Stimulated activated naive CD4-positive, alpha-beta T cell treated with Interleukin-2 at 50 U/mL for 16 hours (primary cell): ENCODE measurements at regions not wholly inside any gene's neighbourhood (a gene's known extent, or its start where the extent isn't known, plus 50 kb on each side); places are given as distances from the start of the nearest gene placed in this dataset.
"Not testable (repeated sequence)": the region's sequence is repeated elsewhere in the genome, so short reads cannot be mapped to it uniquely, and the experiment has no call there.

ENCODE experiments used
- DNase-seq: peaks from one replicate; lab custom pipeline; 2025; lab: John Stamatoyannopoulos, UW

DNA sequence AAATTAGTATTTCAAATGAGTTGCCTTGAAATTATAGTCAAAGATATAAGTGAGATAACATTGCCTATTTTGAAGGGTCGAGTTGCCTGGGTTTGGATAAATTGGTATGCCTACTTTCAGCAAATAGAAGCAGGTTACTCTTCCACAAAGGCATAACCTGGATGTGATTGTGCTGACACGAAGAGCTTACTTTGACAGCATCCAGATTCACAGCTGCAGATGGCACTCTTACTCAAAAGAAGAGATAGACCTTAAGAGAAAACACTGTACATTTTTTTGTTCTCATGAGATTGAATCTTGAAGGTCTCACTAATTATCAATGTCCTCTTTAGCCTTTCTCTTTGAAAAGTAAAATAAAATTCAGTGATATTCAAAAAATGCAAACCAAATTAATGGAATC, 1338.7 kb downstream of the REEP3 start:
- DNase-seq: no peak

DNA sequence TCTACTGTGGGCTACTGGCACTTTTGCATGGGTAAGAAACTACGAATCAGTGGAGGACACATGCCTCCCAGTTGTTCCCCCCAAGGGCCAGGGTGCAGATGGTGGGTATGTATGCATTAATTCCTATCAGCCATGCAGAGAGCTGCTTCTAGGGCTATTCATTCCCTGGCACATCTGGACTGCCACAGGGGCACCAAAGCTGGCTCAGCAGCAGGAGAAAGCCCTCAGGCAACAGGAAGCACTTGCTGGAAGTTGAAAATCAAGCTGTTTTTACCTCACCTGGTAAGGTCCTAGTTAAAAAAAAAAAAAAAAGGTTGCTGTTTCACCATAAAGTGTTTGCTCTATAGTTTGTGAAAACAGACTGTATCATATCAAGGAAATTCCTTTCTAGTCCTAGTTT, 1342.6 kb downstream of the REEP3 start:
- DNase-seq: no peak

DNA sequence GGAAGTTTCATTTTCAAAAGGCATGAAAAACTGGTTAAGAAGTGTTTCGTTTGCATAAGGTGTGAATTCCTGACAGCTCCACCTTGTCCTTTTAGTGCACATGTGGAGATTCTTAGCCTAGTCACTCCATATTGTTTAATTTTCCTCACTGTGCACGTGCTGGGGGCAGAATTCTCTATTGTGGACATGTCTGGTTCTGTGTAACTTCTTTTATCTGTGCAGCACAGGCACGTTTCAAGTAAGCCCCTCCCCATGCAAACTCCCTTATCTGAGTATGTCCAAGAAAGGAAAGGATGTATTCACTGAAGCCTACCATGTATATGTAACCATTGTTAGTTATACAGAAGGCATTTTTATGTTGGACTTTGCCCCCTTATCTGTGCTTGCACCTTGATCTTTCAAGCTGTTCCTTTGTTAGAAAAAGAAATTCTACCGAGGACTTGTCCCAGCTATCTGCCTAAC, 1346.3 kb downstream of the REEP3 start:
- no peak for DNase-seq

DNA sequence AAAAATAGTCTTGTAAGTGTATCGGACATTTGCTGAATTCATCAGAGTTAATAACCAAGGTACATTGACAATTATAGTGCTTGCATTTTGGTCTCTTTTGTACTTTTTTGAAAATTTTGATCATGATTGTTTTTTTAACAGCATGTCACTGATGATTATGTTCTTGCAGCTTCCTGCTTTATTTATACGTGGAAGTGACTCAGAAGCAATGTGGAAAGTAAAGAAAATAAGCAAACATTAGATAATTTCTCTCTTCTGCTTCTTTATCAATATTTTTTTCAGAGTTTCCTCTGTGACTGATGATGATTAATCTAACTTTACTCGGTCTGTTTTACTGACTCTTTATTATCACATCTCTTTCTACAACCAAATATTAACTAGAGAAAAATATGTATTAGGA, 1351.9 kb downstream of the REEP3 start:
- DNase-seq: no peak

DNA sequence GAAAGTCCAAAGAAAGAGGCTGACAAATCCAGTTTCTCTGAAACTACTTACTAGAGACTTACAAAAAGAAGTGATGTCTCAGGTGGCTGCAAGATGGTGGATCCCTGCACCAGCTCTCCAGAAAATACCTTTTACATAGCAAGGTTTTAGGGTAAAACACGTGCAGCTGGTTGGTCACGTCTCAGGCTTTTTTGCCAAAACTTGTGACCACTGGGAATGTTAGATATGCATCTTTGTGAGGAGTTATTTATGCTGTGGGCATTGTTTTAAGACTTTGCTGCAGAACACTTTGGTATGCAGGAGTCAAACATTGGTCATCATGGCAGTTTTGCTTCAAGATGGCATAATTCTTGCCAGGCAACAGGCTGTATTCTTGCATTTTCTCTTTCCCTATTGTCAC, 1352.8 kb downstream of the REEP3 start:
- no peak for DNase-seq

DNA sequence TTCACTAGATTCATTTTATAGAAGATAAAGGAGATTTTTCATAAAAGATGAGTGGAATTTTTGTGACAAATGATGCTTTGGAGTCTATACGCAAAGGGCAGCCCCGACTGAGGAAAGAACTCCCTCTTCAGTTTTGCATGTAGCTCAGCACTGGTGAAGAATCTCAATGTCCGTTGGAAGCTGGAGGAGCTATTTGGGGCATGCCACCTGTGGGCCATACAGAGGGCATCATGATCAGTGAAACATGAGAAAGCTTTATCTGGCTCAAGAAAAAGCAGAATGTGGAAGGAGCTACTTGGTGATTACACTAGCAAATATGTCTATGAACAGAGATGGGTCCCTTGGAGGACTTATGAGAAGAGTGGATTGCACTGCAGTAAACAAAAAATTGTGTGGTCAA, 1359.3 kb downstream of the REEP3 start:
- DNase-seq: no peak

DNA sequence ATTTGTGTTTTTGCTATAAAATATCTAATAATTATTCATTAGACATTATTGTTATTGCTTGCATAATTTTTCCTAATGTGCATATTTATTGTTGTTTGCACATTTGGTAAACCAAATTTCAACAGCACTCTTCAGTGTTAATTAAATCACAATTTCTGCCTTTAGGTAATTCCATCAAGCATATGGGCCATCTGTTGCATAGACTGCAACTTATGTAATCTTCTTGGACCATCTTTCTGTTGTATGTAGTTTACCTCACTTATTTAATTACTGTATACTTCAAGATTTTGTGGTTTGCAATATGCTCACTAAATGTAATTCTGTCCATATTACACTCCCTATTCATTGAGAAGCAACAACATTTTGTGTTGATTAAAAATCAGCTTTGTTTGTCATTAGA, 1360.1 kb downstream of the REEP3 start:
- no peak for DNase-seq

DNA sequence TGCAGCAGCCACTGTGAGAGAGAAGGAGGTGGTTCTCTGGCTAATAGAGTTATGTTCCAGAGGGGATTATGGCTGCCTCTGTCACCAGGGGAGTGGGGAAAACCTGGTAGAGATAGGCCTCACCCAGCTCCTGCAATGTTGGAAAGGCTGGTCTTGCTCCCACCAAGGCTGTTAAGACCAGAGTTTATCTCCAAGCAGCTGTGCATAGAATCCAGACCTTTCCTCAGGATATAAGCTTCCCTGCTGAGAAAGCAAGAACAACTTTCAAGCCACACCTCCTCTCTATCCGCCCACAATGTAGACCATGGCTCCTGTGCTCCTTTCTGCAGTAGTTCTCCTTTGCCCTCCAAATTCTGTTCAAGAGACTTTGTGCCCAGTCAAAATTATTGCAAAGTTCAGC, 1375.4 kb downstream of the REEP3 start:
- DNase-seq: no peak

DNA sequence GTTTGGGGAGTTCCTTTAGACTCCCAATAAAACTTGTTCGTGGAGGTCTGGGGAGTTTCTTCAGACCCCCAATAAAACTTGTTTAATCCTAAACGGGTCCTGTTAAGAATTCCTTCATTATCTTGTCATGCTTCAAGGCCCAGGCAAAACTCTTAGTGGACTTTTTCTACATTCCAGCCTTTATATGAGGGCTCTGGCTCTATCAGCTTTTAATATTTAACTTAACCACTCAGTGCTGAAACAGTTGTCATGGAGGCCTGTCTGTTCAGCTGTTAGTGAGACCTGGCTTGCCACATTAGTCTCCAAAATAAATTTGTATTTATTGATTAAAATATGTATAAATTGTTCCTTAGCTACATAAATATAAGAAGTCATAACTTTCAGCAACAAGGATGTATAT, 1385.1 kb downstream of the REEP3 start:
- DNase-seq: not testable (repeated sequence)

DNA sequence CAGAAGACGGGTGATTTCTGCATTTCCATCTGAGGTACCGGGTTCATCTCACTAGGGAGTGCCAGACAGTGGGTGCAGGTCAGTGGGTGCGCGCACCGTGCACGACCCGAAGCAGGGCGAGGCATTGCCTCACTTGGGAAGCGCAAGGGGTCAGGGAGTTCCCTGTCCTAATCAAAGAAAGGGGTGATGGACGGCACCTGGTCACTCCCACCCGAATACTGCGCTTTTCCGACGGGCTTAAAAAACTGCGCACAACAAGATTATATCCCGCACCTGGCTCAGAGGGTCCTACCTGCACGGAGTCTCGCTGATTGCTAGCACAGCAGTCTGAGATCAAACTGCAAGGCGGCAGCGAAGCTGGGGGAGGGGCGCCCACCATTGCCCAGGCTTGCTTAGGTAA, 1403.1 kb downstream of the REEP3 start:
- DNase-seq: not testable (repeated sequence)

DNA sequence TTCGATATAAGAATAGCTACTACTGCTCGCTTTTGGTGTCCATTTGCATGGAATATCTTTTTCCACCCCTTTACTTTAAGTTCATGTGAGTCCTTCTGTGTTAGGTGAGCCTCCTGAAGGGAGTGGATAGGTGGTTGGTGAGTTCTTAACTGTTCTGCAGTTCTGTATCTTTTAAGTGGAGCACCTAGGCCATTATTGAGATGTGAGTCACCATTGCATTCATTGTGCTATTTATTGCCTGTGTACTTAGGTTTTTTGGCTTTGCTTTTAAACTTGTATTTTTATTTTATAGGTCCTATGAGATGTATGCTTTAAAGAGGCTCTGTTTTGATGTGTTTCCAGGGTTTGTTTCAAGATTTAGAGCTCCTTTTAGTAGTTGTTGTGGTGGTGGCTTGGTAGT, 1430.8 kb downstream of the REEP3 start:
- no peak for DNase-seq

DNA sequence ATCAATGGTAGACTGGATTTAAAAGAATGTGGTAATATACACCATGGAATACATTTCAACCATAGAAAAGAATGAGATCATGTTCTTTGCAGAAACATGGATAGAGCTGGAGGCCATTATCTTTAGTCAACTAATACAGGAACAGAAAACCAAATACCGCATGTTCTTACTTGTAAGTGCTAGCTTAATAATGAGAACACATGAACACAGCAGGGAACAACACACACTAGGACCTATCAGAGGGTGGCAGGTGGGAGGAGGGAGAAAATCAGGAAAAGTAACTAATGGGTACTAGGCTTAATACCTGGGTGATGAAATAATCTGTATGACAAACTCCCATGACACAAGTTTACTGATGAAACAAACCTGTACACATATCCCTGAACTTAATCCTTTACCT, 1435.2 kb downstream of the REEP3 start:
- DNase-seq: no peak

DNA sequence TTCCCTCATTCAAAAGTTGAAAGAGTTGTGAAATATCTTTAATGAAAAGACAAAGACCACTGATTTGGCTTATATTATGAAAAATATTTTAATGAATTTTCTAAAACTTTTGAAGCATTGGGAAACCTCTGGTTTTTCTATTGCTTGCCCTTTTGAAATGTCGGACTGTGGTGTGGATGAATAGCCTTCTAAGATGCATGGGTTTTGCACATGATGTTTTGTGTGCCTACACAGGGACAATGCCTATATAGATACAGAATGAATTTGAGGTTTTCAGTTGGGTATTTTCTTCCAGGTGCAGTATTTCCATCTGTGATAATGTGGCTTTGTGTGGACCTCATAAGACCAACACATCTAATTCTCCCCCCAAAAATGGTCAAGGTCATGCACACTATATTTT, 1437.9 kb downstream of the REEP3 start:
- DNase-seq: no peak

DNA sequence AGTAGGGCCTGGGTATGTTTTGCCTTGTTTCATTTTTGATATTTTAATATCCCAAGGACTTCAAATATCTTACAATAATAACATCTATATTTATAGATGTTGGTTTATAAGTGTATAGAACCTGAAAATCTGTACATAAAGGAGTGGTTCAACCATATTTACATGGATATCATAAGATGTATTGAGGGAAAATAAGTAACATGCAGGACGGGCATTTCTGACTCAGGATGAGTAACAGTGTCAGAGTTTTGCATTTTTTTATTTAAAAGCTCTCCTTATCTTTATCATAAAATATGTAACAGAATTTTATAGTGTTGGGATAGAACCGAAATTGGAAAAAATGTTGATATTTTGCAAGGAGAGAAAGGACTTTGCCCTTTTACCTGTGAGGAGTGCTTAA, 1438.7 kb downstream of the REEP3 start:
- DNase-seq: no peak

DNA sequence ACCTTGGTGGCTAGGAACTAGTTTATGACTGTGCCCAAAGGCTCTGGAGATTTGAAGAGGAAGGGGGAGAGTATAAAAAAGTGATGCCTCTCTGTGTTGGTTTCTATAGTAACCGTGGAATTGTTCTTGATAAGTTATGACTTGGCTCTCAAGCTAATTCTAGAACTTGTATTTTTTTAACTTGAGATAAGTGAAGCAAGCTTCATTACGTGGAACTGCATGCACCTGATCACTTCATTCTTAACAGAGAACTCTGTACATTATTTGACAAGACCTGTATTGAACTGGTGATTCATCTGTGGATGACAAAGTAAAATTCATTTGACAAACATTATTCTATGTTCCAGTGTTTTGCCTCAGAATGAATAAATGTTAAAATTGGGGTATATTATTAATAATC, 1452.2 kb downstream of the REEP3 start:
- DNase-seq: no peak

DNA sequence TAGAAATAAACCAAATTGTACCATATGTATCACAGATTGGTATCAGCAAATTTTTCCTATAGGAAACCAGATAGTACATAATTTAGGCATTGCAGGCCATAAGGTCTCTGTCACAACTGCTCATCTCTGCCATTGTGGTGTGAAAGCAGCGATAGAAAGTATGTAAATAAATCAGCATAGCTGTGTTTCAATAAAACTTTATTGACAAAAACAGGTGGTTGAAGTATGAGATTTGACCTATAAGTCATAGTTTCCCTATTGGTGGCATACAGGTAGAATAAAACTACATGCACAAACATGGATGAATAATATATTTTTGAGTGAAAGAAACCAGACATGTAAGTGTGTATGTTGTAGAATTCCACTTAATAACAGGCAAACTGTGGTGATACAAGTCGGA, 1454.9 kb downstream of the REEP3 start:
- no peak for DNase-seq

DNA sequence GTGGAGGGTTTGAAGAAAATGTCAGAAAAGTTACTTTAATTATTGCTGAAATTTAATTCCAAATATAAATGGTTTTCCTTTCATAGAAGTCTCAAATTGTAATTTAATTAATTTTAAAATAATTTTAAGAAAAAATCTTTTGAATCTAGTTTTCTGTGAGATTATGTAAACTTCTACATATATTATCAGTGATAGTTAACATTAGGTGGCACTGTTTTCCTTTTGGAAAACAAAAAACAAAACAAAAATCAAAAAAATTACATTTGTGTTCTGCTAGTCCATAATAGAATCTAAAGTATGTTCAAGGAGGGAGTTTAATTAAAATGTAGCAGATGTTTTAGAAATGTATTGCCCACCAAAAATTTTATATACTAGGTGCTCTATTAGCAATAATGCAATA, 1456.7 kb downstream of the REEP3 start:
- DNase-seq: no peak

DNA sequence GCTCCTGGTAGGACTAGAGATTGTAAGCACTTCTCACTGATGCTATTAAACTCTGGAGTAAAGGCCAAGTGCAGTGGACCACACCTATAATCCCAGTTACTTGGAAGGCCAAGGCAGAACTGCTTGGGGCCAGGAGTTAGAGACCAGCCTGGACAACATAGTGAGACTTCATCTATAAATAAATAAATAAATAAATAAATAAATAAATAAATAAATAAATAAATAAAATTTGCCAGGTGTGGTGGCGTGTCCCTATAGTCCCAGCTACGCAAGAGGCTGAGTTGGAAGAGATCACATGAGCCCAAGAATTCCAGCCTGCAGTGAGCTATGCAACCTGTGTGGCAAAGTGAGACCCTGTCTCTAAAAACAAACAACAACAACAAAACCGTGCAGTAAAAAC, 1475.7 kb downstream of the REEP3 start:
- DNase-seq: no peak

DNA sequence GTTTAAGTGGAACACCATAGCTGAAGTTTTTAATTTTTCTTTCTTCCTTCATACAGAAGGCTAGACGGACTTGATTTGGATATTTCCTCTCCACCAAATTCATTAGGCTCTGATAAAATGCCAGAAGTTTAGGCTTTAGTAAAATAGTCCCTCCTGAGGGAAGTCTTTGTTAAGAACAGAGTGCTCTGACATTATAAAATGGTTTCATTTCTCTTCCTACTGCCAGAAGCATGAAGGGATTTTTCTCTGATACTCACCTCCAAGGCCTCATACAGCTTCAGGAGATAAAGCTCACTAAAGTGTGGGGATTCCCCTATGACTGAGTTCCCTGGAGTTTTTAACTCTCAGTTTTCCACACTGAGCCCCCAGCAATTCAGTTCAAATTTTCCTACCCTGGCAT, 1489.6 kb downstream of the REEP3 start:
- no peak for DNase-seq

DNA sequence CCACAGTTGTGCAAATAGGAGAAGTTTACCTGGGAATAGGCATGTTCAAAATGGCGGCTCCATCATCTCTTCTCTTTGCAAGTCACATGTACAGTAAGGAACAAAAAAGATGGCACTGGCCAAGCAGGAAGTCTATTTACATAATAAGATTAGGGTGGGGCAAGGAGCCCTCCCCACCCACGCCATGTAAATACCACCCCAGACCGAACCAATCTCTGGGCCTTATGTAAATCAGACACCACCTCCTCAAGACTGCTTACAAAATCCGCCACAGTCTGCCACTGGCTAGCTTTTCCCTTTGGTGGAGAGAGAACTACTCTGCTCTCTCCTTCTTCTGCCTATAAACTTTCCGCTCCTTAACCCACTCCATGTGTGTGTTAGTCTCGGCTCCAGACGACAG, 1496.3 kb downstream of the REEP3 start:
- no peak for DNase-seq

DNA sequence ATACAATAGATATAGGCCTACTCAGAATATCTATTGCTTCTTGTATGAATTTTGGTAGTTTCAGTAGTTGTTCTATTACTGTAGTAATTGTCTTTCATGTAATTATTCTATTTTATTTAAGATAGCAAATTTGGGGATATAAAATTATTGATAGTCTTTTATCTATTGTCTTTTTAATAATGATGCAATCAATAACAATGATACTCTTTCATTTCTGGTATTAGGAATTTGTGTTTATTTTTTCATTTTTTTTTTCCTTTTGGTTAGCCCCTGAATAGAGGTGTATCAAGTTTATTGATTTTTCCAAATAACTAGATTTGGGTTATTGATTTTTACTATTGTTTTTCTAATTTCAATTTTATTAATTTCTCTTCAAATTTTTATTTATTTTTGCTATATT, 1503.7 kb downstream of the REEP3 start:
- DNase-seq: no peak

DNA sequence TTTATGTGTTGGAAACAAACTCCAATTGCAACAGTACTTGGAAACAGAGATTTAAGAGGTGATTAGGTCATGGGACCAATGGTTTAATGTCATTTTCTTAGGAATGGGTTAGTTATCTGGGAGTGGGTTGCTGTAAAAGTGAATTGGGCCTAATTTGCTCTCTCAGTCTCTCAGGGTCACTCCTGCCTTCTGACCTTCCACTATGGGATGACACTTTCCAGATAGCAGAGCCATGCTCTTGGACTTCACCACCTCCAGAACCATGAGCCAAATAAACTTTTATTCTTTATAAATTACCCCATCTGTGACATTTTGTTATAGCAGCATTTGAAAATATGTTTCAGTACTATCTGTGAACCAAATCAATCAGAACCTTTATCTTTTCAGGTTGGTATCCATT, 1509.1 kb downstream of the REEP3 start:
- no peak for DNase-seq

DNA sequence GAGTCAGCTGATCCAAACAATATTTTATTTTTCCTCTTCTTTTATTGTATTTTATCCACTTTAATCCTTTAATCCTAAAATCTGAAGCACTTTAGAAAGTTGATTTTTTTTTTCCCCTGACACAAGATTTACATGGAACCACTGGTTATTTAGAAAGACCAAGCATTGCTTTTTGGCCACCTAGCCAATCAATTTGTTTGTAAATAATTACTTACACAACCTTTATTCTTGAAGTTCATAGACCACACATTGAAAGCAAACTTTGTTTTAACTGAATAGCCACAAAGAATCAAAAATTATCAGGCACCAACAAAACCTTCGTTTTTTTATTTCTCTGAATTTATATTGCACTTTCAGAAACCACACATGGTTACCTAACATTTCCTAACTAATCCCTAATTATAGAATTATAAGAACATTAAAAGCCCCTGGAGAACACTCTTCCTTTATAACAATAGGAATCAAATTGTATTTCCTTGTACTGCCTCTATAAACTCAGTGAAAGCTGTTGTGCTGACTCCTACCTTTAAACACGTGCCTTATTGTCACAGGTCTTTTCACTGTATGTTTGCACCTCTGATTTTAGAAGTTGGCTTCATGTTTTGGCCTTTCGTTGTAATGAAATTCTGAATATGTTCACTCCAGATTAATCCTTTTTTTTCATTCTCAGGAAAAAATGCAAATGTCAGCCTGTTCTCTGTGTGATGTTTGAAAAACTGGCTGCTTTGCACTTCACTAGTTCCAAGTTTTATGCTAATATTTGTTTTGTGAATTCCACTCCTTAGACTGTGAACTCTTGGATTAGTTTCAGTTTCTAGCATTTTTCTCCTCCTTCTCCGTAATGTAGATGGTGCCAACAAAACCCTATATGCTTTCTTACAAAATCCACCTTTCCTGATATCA, 1511.9 kb downstream of the REEP3 start:
- no peak for DNase-seq

DNA sequence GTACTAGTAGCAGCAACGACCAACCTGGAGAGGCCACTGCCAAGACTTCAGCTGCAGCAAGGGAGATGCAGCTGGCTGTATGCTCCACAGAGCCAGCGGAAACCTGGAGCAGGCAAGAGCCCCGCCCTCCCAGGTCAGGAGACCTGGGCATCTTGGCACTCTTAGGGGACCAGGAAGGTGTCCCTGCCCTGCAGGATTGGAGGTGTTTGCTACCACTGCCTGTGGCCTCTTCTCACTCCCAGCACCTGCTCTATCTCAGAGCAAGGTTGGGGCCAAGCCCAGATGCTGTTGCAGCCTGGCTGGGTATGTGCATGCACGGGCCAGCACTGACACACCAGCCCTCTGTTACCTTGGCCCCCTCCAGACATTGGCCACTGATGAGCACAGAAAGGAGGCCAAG, 1512.8 kb downstream of the REEP3 start:
- DNase-seq: no peak
